Transverse colon (tissue), 4 donors: ENCODE measurements at regions not wholly inside any gene's neighbourhood (a gene's known extent, or its start where the extent isn't known, plus 50 kb on each side); places are given as distances from the start of the nearest gene placed in this dataset.

Experiments used
- CTCF ChIP-seq, 5 experiments: fragments of 200-600 bp in 3 of 5; fragments of 450-650 bp in 2 of 5; sonication (generic) in 3 of 5; IDR thresholded peaks; 1 replicate in 2 of 5; 2 replicates in 3 of 5; pipeline ENCODE4 v1.5.1; 2016 to 2017; ENCODE audit warnings: antibody characterized with exemption in 5 of 5, inconsistent platforms in 3 of 5, mild to moderate bottlenecking in 2 of 5, moderate library complexity in 1 of 5
- EP300 ChIP-seq: sonication (generic); formaldehyde crosslinking; IDR thresholded peaks from one replicate; pipeline ENCODE4 v1.6.1; 2017; ENCODE audit warnings: antibody characterized with exemption, low read depth
- POLR2A ChIP-seq: fragments of 450-650 bp; IDR thresholded peaks from one replicate; pipeline ENCODE4 v1.6.1; 2016; ENCODE audit warnings: antibody characterized with exemption, mild to moderate bottlenecking, moderate library complexity
- POLR2AphosphoS5 ChIP-seq, 3 donors: sonication (generic); formaldehyde crosslinking; IDR thresholded peaks; one replicate each; pipeline ENCODE4 v1.6.1; 2016; ENCODE audit warnings: antibody characterized with exemption in 3 of 3

- no peak for TF ChIP-seq POLR2AphosphoS5 (IDR thresholded peaks at IDR 0.05)
- TF ChIP-seq CTCF (IDR thresholded peaks at IDR 0.05), result no peak
- no peak for TF ChIP-seq POLR2A
- no peak for TF ChIP-seq EP300
Measured at GRCh38 chr1:8142955-8143629, 117.0 kb upstream of the ERRFI1 start.
